H9 (cell line): ENCODE measurements at regions not wholly inside any gene's neighbourhood (a gene's known extent, or its start where the extent isn't known, plus 50 kb on each side); places are given as distances from the start of the nearest gene placed in this dataset.

Experiments
- DNase-seq: peaks from one replicate; pipeline ENCODE4 v3.0.0-alpha.2; 2017
- H2AFZ ChIP-seq: one replicate; pipeline ENCODE4 v1.6.1; 2013; ENCODE audit warnings: mild to moderate bottlenecking, low read length, control low read depth, moderate library complexity
- H2AK5ac ChIP-seq: 2 replicates; pipeline ENCODE4 v1.6.1; 2013; ENCODE audit warnings: low read length, control low read depth, mixed read lengths; ENCODE audit not compliant: insufficient read length
- H2BK120ac ChIP-seq: one replicate; pipeline ENCODE4 v1.6.1; 2013; ENCODE audit warnings: low read depth, mild to moderate bottlenecking, low read length, control low read depth, inconsistent platforms; ENCODE audit not compliant: poor library complexity, severe bottlenecking
- H2BK12ac ChIP-seq: 2 replicates; pipeline ENCODE4 v1.6.1; 2013; ENCODE audit warnings: low read length, control low read depth, mixed read lengths, low read depth; ENCODE audit not compliant: insufficient read length
- H2BK15ac ChIP-seq: 2 replicates; pipeline ENCODE4 v1.6.1; 2013; ENCODE audit warnings: low read depth, low read length, control low read depth
- H2BK20ac ChIP-seq: one replicate; pipeline ENCODE4 v1.6.1; 2013; ENCODE audit warnings: low read depth, mild to moderate bottlenecking, low read length, control low read depth, inconsistent platforms; ENCODE audit not compliant: poor library complexity, severe bottlenecking
- H2BK5ac ChIP-seq: 2 replicates; pipeline ENCODE4 v1.6.1; 2013; ENCODE audit warnings: low read length, control low read depth, mixed read lengths; ENCODE audit not compliant: insufficient read length
- H3K14ac ChIP-seq: 2 replicates; pipeline ENCODE4 v1.6.1; 2013; ENCODE audit warnings: low read length, control low read depth; ENCODE audit not compliant: insufficient read depth
- H3K18ac ChIP-seq: 2 replicates; pipeline ENCODE4 v1.6.1; 2013; ENCODE audit warnings: low read depth, mild to moderate bottlenecking, mixed read lengths, low read length, control low read depth; ENCODE audit not compliant: insufficient read length
- H3K23ac ChIP-seq: 2 replicates; pipeline ENCODE4 v1.6.1; 2013; ENCODE audit warnings: low read length, control low read depth, mixed read lengths, low read depth; ENCODE audit not compliant: insufficient read length
- H3K23me2 ChIP-seq: 2 replicates; pipeline ENCODE4 v1.6.1; 2013; ENCODE audit warnings: low read depth, mild to moderate bottlenecking, mixed read lengths, low read length, control low read depth; ENCODE audit not compliant: insufficient read length, poor library complexity, severe bottlenecking
- H3K27ac ChIP-seq: 2 replicates; pipeline ENCODE4 v1.5.1; 2013; ENCODE audit warnings: low read length, control low read depth, mixed read lengths, low read depth; ENCODE audit not compliant: insufficient read length
- H3K27me3 ChIP-seq: 2 replicates; pipeline ENCODE4 v1.6.1; 2013; ENCODE audit warnings: low read length, control low read depth, inconsistent platforms; ENCODE audit not compliant: insufficient read depth
- H3K4ac ChIP-seq: 2 replicates; pipeline ENCODE4 v1.6.1; 2013; ENCODE audit warnings: low read depth, mild to moderate bottlenecking, control low read depth, inconsistent platforms, low read length, moderate library complexity
- H3K4me1 ChIP-seq: 2 replicates; pipeline ENCODE4 v1.6.1; 2013; ENCODE audit warnings: low read length, control low read depth, inconsistent platforms; ENCODE audit not compliant: insufficient read depth
- H3K4me2 ChIP-seq: 2 replicates; pipeline ENCODE4 v1.6.1; 2013; ENCODE audit warnings: low read length, control low read depth, mixed read lengths; ENCODE audit not compliant: insufficient read length, insufficient read depth
- H3K56ac ChIP-seq: 2 replicates; pipeline ENCODE4 v1.6.1; 2013; ENCODE audit warnings: low read depth, mild to moderate bottlenecking, mixed read lengths, low read length, control low read depth; ENCODE audit not compliant: insufficient read length
- H3K79me1 ChIP-seq: 2 replicates; pipeline ENCODE4 v1.6.1; 2013; ENCODE audit warnings: low read depth, mild to moderate bottlenecking, moderate library complexity, low read length, control low read depth, inconsistent platforms; ENCODE audit not compliant: insufficient read depth, poor library complexity, severe bottlenecking
- H3K79me2 ChIP-seq: 2 replicates; pipeline ENCODE4 v1.6.1; 2013; ENCODE audit warnings: low read length, control low read depth, inconsistent platforms; ENCODE audit not compliant: insufficient read depth
- H3K9ac ChIP-seq: 2 replicates; pipeline ENCODE4 v1.6.1; 2013; ENCODE audit warnings: low read length, control low read depth, mixed read lengths; ENCODE audit not compliant: insufficient read length; ENCODE audit errors: extremely low read depth
- H3K9me3 ChIP-seq: one replicate; pipeline ENCODE4 v1.6.1; 2013; ENCODE audit warnings: low read depth, low read length, inconsistent platforms; ENCODE audit not compliant: control insufficient read depth
- H3T11ph ChIP-seq: one replicate; pipeline ENCODE4 v1.6.1; 2013; ENCODE audit warnings: mild to moderate bottlenecking, low read length, control low read depth, inconsistent platforms
- H4K20me1 ChIP-seq: one replicate; pipeline ENCODE4 v1.6.1; 2013; ENCODE audit not compliant: control insufficient read depth, insufficient read length, insufficient read depth
- H4K5ac ChIP-seq: 2 replicates; pipeline ENCODE4 v1.6.1; 2013; ENCODE audit warnings: low read depth, mild to moderate bottlenecking, mixed read lengths, low read length, control low read depth; ENCODE audit not compliant: insufficient read length
- H4K8ac ChIP-seq: replicated peaks from 2 replicates; pipeline ENCODE4 v1.6.1; 2013; ENCODE audit warnings: low read length, control low read depth, mixed read lengths, low read depth; ENCODE audit not compliant: insufficient read length
- H4K91ac ChIP-seq: 2 replicates; pipeline ENCODE4 v1.6.1; 2013; ENCODE audit warnings: low read depth, mild to moderate bottlenecking, moderate library complexity, mixed read lengths, low read length, control low read depth; ENCODE audit not compliant: insufficient read length
- H3K27ac Mint-ChIP-seq, 3 experiments: 2 replicates in 2 of 3; 3 replicates in 1 of 3; pipeline ENCODE4 v1.8.0; 2020 to 2021; ENCODE audit warnings: mixed read lengths in 3 of 3, mild to moderate bottlenecking in 1 of 3, moderate library complexity in 1 of 3
- H3K27me3 Mint-ChIP-seq: 2 replicates; pipeline ENCODE4 v1.8.0; 2021; ENCODE audit warnings: low read depth, mild to moderate bottlenecking, moderate library complexity, mixed read lengths
- H3K36me3 Mint-ChIP-seq, 3 experiments: 2 replicates in 2 of 3; 3 replicates in 1 of 3; pipeline ENCODE4 v1.8.0; 2020 to 2021; ENCODE audit warnings: low read depth in 3 of 3, mixed read lengths in 3 of 3; ENCODE audit not compliant: insufficient read depth in 1 of 3
- H3K4me1 Mint-ChIP-seq, 2 experiments: 2 replicates each; pipeline ENCODE4 v1.8.0; 2020; ENCODE audit warnings: mixed read lengths in 2 of 2
- H3K4me3 Mint-ChIP-seq, 2 experiments: 2 replicates in 1 of 2; 3 replicates in 1 of 2; pipeline ENCODE4 v1.8.0; 2020 to 2021; ENCODE audit warnings: mild to moderate bottlenecking in 2 of 2, mixed read lengths in 2 of 2, moderate library complexity in 1 of 2
- H3K9me3 Mint-ChIP-seq, 2 experiments: 2 replicates in 1 of 2; 3 replicates in 1 of 2; pipeline ENCODE4 v1.8.0; 2020; ENCODE audit warnings: mild to moderate bottlenecking in 2 of 2, mixed read lengths in 2 of 2, moderate library complexity in 1 of 2
- WGBS: extraction: QIAGEN DNeasy Blood & Tissue Kit; methylation state at CpG from one replicate; pipeline ENCODE4 v1.1.7; 2013; ENCODE audit warnings: missing lambda C conversion rate, low lambda C conversion rate, mixed read lengths; ENCODE audit not compliant: insufficient read length; ENCODE audit errors: extremely low coverage; 5-methylcytosine and 5-hydroxymethylcytosine counted together
- TF ChIP-seq, protein P1 (sequence below): fragments of 200-600 bp; sonication (generic); conservative IDR thresholded peaks from 3 replicates; pipeline ENCODE4 v1.8.0; 2021; ENCODE audit warnings: antibody characterized with exemption, mild to moderate bottlenecking

DNA sequence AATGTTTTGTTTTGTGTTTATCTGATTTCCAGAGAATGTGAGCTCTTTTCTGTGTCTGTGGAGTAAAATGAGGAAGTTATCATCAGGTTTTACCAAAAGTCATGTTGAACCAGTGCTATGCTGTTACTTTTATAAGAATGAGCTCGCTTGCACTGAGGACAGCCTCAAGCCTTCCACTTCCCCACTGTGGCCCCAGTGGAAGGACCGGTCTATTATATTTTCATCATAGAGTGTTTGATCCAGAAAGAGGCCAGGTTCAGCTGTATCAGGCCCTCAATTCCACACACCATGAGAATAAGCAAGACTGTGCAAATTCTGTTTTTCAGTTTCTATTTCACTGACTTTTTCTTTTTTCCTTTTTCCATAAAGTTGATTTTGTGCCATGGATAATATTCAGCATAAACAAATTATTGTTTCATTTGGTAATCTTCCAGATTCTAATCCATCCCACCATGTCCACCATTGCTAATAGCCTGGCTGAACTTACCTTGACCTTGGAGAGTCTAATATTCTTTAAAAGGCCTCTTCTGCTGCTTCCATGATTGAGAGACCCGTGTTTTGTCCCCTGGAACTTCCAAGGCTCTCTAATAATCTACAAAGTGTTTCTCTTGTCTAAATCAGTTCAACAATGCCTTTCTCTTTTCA is 286.2 kb downstream of the THBS2 start:
- H4K5ac ChIP-seq = no peak overlapping the region
- H4K8ac ChIP-seq = no peak overlapping the region
- H4K91ac ChIP-seq = no peak overlapping the region
- Mint-ChIP-seq H3K9me3 (peaks cover 11 to 12% of the 10 kb centered on the region in 2 experiments), H3K27me3 (no peaks in the 10 kb centered on the region; the same call in 1 of the 2 replicates), H3K4me1 (no peaks in the 10 kb centered on the region), H3K4me3 (no peak overlapping the region), H3K27ac (no peak overlapping the region), H3K36me3 (peaks cover 2 to 8% (median 6%) of the 10 kb centered on the region in 3 experiments; a peak in 5 of 7 replicates)
- no peak overlapping the region for H2BK5ac ChIP-seq
- no peaks in the 10 kb centered on the region for H3K9me3 ChIP-seq
- no peak overlapping the region for H2BK120ac ChIP-seq
- no peak overlapping the region for H3K9ac ChIP-seq
- H2BK20ac ChIP-seq = no peak overlapping the region
- H3K23ac ChIP-seq = no peak overlapping the region
- H3K4ac ChIP-seq = no peak overlapping the region
- H2BK12ac ChIP-seq = no peak overlapping the region
- H2BK15ac ChIP-seq = no peak overlapping the region
- TF ChIP-seq, protein P1, sequence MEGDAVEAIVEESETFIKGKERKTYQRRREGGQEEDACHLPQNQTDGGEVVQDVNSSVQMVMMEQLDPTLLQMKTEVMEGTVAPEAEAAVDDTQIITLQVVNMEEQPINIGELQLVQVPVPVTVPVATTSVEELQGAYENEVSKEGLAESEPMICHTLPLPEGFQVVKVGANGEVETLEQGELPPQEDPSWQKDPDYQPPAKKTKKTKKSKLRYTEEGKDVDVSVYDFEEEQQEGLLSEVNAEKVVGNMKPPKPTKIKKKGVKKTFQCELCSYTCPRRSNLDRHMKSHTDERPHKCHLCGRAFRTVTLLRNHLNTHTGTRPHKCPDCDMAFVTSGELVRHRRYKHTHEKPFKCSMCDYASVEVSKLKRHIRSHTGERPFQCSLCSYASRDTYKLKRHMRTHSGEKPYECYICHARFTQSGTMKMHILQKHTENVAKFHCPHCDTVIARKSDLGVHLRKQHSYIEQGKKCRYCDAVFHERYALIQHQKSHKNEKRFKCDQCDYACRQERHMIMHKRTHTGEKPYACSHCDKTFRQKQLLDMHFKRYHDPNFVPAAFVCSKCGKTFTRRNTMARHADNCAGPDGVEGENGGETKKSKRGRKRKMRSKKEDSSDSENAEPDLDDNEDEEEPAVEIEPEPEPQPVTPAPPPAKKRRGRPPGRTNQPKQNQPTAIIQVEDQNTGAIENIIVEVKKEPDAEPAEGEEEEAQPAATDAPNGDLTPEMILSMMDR = no peak
- H3K27ac ChIP-seq = no peak overlapping the region
- H3K56ac ChIP-seq = no peak overlapping the region
- H3K14ac ChIP-seq = no peak overlapping the region
- H2AK5ac ChIP-seq = no peak overlapping the region
- no peaks in the 10 kb centered on the region for H3K4me1 ChIP-seq
- H3K79me2 ChIP-seq = no peaks in the 10 kb centered on the region
- H3T11ph ChIP-seq = no peak overlapping the region
- no peaks in the 10 kb centered on the region for H3K23me2 ChIP-seq
- H3K4me2 ChIP-seq = no peak overlapping the region
- no peaks in the 10 kb centered on the region for H3K79me1 ChIP-seq
- no peaks in the 10 kb centered on the region for H3K27me3 ChIP-seq
- WGBS = no CpG with 5 or more reads among the region's 3 CpGs
- no peaks in the 10 kb centered on the region for H4K20me1 ChIP-seq
- H3K18ac ChIP-seq = no peak overlapping the region
- no peak for DNase-seq
- no peak overlapping the region for H2AFZ ChIP-seq
